PC-3 (cell line): ENCODE measurements at regions not wholly inside any gene's neighbourhood (a gene's known extent, or its start where the extent isn't known, plus 50 kb on each side); places are given as distances from the start of the nearest gene placed in this dataset.
"Not testable (repeated sequence)": the region's sequence is repeated elsewhere in the genome, so short reads cannot be mapped to it uniquely, and the experiment has no call there.

Experiments
- ATAC-seq: fragments of 200-7000 bp; cut with Tn5 transposase; 2 replicates; pipeline ENCODE4 v1.9.1; 2020; ENCODE audit warnings: mild to moderate bottlenecking, moderate library complexity
- BruUV-seq: library from RNA; stranded (reverse); fragments of 400-500 nt; replicated peaks from 2 replicates; lab custom pipeline; 2021; lab: Mats Ljungman, UMichigan
- CTCF ChIA-PET: fragments of 300-600 bp; sonication (Branson Sonifier 250); formaldehyde crosslinking; loops from one replicate; lab custom pipeline; 2022; ENCODE audit warnings: antibody characterized with exemption; lab: Charles Lee
- POLR2A ChIA-PET: fragments of 300-600 bp; sonication (Branson Sonifier 250); formaldehyde crosslinking; loops from one replicate; lab custom pipeline; 2022; ENCODE audit warnings: antibody characterized with exemption; ENCODE audit not compliant: unreplicated experiment; lab: Charles Lee
- DNase-seq: peaks from one replicate; pipeline ENCODE4 v3.0.0-alpha.2; 2015
- H2AFZ ChIP-seq: fragments of 300-600 bp; sonication (generic); 2 replicates; pipeline ENCODE4 v1.6.0; 2016; ENCODE audit warnings: antibody characterized with exemption, low read length
- H3F3A ChIP-seq: fragments of 300-600 bp; sonication (generic); one replicate; pipeline ENCODE4 v1.6.0; 2017; ENCODE audit warnings: antibody characterized with exemption, low read length, control low read depth, mild to moderate bottlenecking; ENCODE audit not compliant: unreplicated experiment
- H3K27ac ChIP-seq: fragments of 300-600 bp; sonication (generic); 2 replicates; pipeline ENCODE4 v1.5.1; 2016; ENCODE audit warnings: mild to moderate bottlenecking, low read length
- H3K27me3 ChIP-seq: fragments of 300-600 bp; sonication (generic); 2 replicates; pipeline ENCODE4 v1.6.1; 2016; ENCODE audit warnings: low read length, mixed read lengths
- H3K36me3 ChIP-seq: fragments of 300-600 bp; sonication (generic); 2 replicates; pipeline ENCODE4 v1.6.1; 2016; ENCODE audit warnings: low read depth, mixed run types, low read length, mixed read lengths
- H3K4me1 ChIP-seq: fragments of 300-600 bp; sonication (generic); 2 replicates; pipeline ENCODE4 v1.5.1; 2016; ENCODE audit warnings: low read length; ENCODE audit not compliant: insufficient read depth
- H3K4me2 ChIP-seq: fragments of 300-600 bp; sonication (generic); 2 replicates; pipeline ENCODE4 v1.6.0; 2016; ENCODE audit warnings: low read length
- H3K4me3 ChIP-seq: fragments of 300-600 bp; sonication (generic); 2 replicates; pipeline ENCODE4 v1.5.1; 2016; ENCODE audit warnings: mild to moderate bottlenecking, low read length, mixed read lengths
- H3K79me2 ChIP-seq: fragments of 300-600 bp; sonication (generic); 2 replicates; pipeline ENCODE4 v1.6.1; 2017; ENCODE audit warnings: low read length, mixed read lengths
- H3K9ac ChIP-seq: fragments of 300-600 bp; sonication (generic); 2 replicates; pipeline ENCODE4 v1.6.0; 2016; ENCODE audit warnings: mild to moderate bottlenecking, low read length
- H3K9me2 ChIP-seq: fragments of 300-600 bp; sonication (generic); replicated peaks from 2 replicates; pipeline ENCODE4 v1.6.1; 2016; ENCODE audit warnings: mixed run types, low read length, mixed read lengths
- H3K9me3 ChIP-seq: fragments of 300-600 bp; sonication (generic); 2 replicates; pipeline ENCODE4 v1.6.1; 2016; ENCODE audit warnings: low read length, mixed read lengths
- H4K20me1 ChIP-seq: fragments of 300-600 bp; sonication (generic); 2 replicates; pipeline ENCODE4 v1.6.1; 2016; ENCODE audit warnings: low read length, mixed read lengths
- EZH2 ChIP-seq: fragments of 300-600 bp; sonication (generic); IDR thresholded peaks from one replicate; pipeline ENCODE4 v1.6.1; 2017; ENCODE audit warnings: antibody characterized with exemption, mild to moderate bottlenecking, low read length; ENCODE audit not compliant: unreplicated experiment
- EZH2phosphoT487 ChIP-seq: fragments of 300-600 bp; sonication (generic); IDR thresholded peaks from 2 replicates; pipeline ENCODE4 v1.6.1; 2018; ENCODE audit warnings: mild to moderate bottlenecking, antibody characterized with exemption, low read length, borderline replicate concordance
- intact Hi-C: fragments of 100-400 bp; cut with micrococcal nuclease; formaldehyde crosslinking; loops from 2 replicates; pipeline ENCODE4 v1.9.0; 2023
- TF ChIP-seq, protein P1 (sequence below): fragments of 300-600 bp; sonication (generic); conservative IDR thresholded peaks from 2 replicates; pipeline ENCODE4 v1.5.1; 2017; ENCODE audit warnings: antibody characterized with exemption, low read depth, mild to moderate bottlenecking, low read length

DNA sequence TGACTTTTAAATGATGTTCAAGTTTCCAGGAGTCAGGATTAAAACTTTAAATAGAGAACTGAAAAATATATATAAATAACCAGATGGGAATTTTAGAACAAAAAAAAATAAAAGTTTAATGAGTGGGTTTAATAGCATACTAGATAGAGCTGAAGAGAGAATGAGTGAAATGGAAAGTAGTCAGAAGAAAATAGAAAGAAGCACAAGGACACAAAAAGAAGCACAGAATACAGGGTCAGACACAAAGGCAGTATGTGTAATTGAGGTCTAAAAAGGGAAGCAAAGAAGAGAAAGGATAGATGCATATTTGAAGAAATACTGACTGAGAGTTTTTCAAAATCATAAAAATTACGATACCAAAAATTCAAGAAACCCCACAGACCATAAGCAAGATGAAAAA is 159.8 kb upstream of the FERMT1 start:
- TF ChIP-seq, protein P1, sequence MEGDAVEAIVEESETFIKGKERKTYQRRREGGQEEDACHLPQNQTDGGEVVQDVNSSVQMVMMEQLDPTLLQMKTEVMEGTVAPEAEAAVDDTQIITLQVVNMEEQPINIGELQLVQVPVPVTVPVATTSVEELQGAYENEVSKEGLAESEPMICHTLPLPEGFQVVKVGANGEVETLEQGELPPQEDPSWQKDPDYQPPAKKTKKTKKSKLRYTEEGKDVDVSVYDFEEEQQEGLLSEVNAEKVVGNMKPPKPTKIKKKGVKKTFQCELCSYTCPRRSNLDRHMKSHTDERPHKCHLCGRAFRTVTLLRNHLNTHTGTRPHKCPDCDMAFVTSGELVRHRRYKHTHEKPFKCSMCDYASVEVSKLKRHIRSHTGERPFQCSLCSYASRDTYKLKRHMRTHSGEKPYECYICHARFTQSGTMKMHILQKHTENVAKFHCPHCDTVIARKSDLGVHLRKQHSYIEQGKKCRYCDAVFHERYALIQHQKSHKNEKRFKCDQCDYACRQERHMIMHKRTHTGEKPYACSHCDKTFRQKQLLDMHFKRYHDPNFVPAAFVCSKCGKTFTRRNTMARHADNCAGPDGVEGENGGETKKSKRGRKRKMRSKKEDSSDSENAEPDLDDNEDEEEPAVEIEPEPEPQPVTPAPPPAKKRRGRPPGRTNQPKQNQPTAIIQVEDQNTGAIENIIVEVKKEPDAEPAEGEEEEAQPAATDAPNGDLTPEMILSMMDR = no peak
- TF ChIP-seq EZH2 = no peak
- TF ChIP-seq EZH2phosphoT487 = no peak
- Histone ChIP-seq H3K9me3 (no peaks in the 10 kb centered on the region), H4K20me1 (no peaks in the 10 kb centered on the region), H3K36me3 (no peaks in the 10 kb centered on the region), H3K27ac (no peak overlapping the region), H3K9me2 (no peaks in the 10 kb centered on the region), H3F3A (no peaks in the 10 kb centered on the region), H2AFZ (no peak overlapping the region), H3K4me3 (no peak overlapping the region), H3K27me3 (peaks cover 34% of the 10 kb centered on the region), H3K79me2 (no peaks in the 10 kb centered on the region), H3K9ac (no peak overlapping the region), H3K4me2 (no peak overlapping the region), H3K4me1 (no peaks in the 10 kb centered on the region)
- ATAC-seq = no peak
- POLR2A ChIA-PET = no interaction called here
- BruUV-seq = no TSS peak
- CTCF ChIA-PET = no interaction called here
- no peak for DNase-seq
- intact Hi-C loops = loop anchor here (10.0 kb wide), 1 partner anchor 62 kb away; no protein-coding TSS in a partner anchor

DNA sequence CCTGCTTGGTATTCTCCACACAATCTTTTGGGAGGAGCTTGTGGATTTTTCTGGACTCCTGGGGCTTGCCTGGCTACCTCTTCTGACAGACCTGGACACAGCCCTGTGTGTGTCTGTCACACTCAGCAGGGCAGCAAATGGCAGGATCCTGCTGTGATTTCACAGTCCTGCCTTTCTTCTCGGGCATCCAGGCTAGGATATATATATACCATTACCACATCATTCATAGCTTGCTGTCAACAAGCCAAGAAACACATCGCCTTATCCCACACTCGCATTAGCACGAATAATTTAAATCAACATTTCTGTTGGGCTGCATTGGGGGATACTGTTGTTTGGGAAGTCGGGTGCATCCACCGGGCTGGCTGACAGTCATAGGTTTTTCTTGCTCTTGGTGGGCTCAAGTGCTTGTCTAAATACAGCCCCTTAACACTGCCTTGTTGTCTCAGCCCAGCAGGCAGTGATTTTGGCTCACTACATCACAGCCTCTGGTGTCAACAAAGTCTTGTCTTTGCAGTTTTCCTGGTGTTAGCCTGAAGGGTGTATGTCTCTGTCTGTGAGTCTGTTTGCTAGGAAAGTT is 154.9 kb upstream of the FERMT1 start:
- no peaks in the 10 kb centered on the region for H3F3A ChIP-seq
- no peak for DNase-seq
- no peak overlapping the region for H3K9ac ChIP-seq
- TF ChIP-seq, protein P1 = no peak
- TF ChIP-seq EZH2phosphoT487 = no peak
- TF ChIP-seq EZH2 = no peak
- H4K20me1 ChIP-seq = no peaks in the 10 kb centered on the region
- no peak overlapping the region for H3K4me2 ChIP-seq
- ATAC-seq = no peak
- H3K36me3 ChIP-seq = no peaks in the 10 kb centered on the region
- CTCF ChIA-PET = no interaction called here
- no peaks in the 10 kb centered on the region for H3K4me1 ChIP-seq
- no peaks in the 10 kb centered on the region for H3K9me2 ChIP-seq
- intact Hi-C loops = no loop called here
- H3K4me3 ChIP-seq = no peak overlapping the region
- H3K79me2 ChIP-seq = no peaks in the 10 kb centered on the region
- POLR2A ChIA-PET = no interaction called here
- BruUV-seq = no TSS peak
- H3K9me3 ChIP-seq = no peaks in the 10 kb centered on the region
- no peak overlapping the region for H3K27ac ChIP-seq
- peaks cover 65% of the 10 kb centered on the region for H3K27me3 ChIP-seq
- H2AFZ ChIP-seq = no peak overlapping the region

DNA sequence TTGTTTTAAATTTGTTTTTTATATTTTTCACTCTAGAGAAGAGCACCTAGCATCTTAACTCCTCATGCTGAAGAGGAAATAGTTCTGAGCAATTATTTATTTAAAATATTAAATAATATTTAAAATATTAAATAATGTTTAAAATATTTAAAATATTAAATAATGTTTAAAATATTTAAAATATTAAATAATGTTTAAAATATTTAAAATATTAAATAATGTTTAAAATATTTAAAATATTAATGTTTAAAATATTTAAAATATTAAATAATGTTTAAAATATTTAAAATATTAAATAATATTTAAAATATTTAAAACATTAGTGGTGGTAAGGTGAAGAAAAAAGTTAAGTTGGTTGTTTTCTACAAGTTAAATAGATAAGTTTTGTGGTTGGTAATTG is 147.6 kb upstream of the FERMT1 start:
- BruUV-seq, POLR2A ChIA-PET, H3K9me3 ChIP-seq, H3K4me3 ChIP-seq, CTCF ChIA-PET, H3K36me3 ChIP-seq, H3K27ac ChIP-seq, H3K4me2 ChIP-seq, DNase-seq, ATAC-seq, intact Hi-C loops, H3K9ac ChIP-seq, H3F3A ChIP-seq, H3K4me1 ChIP-seq, H3K79me2 ChIP-seq, H2AFZ ChIP-seq, H4K20me1 ChIP-seq, H3K9me2 ChIP-seq: not testable (repeated sequence)
- H3K27me3 ChIP-seq = peaks cover 51% of the 10 kb centered on the region
